NCI-H2196 treated with DMSO at 0.1 percent for 48 hours (cell line): ENCODE measurements at regions not wholly inside any gene's neighbourhood (a gene's known extent, or its start where the extent isn't known, plus 50 kb on each side); places are given as distances from the start of the nearest gene placed in this dataset.
"Not testable (repeated sequence)": the region's sequence is repeated elsewhere in the genome, so short reads cannot be mapped to it uniquely, and the experiment has no call there.

Experiments used
- DNase-seq: peaks from one replicate; lab custom pipeline; 2025; ENCODE audit not compliant: unreplicated experiment; lab: John Stamatoyannopoulos, UW

DNA sequence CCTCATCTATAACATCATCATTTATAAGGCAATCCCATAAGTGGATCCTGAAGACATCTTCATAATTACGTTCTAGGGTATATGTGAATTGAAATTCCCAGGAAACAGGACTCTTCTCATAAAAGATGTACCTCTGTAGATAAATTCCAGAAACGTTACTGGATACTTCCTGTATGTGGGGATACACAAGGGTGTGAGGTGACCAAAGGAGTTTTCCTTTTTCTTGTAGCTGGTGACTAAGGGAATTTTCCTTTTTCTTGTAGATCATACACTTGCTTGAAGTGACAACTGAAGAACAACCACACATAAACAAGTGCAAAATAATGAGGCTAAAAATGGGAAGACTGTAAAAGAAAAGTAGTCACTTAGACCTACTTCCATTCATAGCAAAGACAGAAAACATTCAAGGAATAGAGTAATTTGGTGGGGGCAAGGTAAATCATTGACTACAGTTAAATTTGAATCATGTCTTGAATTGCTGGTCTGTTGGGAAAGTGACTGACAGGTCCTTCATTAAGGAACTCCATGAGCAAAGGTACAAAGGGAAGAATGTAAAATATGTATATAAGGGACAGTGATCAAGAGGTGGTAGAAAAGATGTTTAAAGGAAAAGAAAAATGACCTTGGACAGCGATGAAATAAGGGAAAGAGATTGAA is 53.2 kb upstream of the UBE2E3 start:
- no peak for DNase-seq

- no peak for DNase-seq
Observed at GRCh38 chr2:180925700-180926099, 54.7 kb upstream of the UBE2E3 start.

- DNase-seq = no peak
Observed at GRCh38 chr2:180924063-180924462, 56.3 kb upstream of the UBE2E3 start.

- DNase-seq = no peak
Observed at GRCh38 chr2:180910831-180911665, 69.4 kb upstream of the UBE2E3 start.

GRCh38 chr2:180907731-180908130 is 72.7 kb upstream of the UBE2E3 start:
- no peak for DNase-seq

- no peak for DNase-seq
Observed at GRCh38 chr2:180905461-180905860, 74.9 kb upstream of the UBE2E3 start.

- no peak for DNase-seq
Observed at GRCh38 chr2:180905002-180905401, 75.4 kb upstream of the UBE2E3 start.

DNA sequence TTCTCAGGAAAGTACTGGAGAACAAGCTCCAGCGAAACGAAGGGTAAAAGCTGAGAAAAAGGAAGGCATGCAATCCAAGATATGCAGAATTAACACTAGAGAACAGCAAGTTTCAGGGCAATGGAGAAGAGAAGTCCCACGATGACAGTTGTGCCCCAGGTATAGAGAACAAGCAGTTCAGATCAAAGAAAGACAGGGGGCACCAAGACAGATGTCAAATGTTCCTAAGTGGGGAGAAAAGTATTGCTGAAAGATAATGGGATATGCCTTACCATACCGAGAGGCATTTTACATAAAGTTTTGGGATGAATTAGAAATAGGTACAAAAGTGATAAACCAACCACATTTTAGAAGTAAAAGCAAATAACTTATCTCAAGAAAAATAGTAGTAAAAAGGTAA is 79.1 kb upstream of the UBE2E3 start:
- no peak for DNase-seq

DNA sequence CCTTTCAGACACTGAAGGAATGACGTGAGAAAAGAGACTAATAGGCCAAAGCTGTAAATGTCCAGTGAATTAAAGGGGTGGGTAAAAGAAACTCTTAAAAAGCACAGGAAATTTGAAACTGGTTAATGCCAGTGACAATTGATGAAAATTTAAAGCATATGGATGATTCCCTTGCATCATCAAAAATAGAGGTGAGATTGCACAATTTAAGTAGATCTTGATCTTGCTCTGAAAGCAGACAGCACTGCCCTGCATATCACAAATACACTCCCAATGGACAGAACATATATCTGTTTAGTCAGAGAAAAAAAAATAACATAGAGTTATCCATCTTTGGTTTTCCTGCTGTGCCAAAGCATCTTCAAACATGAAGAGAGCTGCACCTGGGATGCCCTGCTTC is 86.7 kb upstream of the UBE2E3 start:
- DNase-seq = no peak

DNA sequence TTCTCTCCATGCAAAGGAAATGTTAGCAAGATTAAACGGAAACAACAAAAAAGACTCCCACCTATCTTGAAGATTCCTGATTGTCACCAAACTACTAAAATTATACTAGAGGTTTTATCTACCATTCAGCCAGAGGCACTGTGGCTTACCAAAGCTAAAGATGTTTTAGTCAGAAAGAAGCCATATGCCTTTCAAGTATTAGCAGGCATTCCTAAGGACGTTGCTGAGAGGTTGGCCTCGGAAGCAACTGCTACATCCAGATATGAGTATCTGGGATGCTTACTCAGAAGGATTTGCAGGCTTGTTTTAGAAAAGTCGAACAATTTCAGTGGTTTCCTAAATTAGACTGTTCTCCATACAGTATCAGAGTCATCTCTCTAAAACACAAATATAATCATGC is 88.3 kb upstream of the UBE2E3 start:
- DNase-seq = no peak

GRCh38 chr2:180891360-180891759 is 89.0 kb upstream of the UBE2E3 start:
- no peak for DNase-seq

- DNase-seq = no peak
Observed at GRCh38 chr2:180890781-180891180, 89.6 kb upstream of the UBE2E3 start.

- DNase-seq = no peak
Observed at GRCh38 chr2:180882959-180883358, 97.4 kb upstream of the UBE2E3 start.

DNA sequence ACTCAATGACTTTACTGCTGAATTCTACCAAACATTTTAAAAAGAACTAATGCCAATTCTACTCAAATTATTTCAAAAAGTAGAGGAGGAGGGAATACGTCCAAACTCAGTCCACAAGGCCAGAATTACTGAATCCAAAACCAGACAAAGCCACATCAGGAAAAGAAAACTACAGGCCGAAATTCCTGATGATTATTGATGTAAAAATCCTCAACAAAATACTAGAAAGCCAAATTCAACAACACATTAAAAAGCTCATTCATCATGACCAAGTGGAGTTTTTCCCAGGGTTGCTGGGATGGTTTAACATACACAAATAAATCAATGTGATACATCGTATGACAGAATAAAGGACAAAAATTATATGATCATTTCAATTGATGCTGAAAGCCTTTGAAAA is 103.9 kb upstream of the UBE2E3 start:
- DNase-seq = no peak

GRCh38 chr2:180873219-180873618 is 107.2 kb upstream of the UBE2E3 start:
- DNase-seq = no peak

DNA sequence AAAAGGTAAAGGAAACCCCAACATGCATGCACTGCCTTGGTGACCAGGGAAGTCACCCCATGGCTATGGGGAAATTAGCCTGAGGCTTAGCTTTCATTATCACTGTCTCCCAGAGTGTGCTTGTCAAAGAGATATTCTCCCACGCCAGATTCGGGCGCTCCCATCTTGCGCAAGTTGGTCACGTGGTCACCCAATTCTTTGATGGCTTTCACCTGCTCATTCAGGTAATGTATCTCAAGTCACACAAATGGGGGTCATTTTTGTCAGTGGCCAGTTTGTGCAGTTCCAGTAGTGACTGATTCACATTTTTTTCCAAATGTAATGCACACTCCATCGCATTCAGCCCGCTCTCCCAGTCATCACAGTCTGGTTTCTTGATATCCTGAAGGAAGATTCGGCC is 107.6 kb upstream of the UBE2E3 start:
- DNase-seq = not testable (repeated sequence)

- no peak for DNase-seq
Observed at GRCh38 chr2:180872255-180872654, 108.2 kb upstream of the UBE2E3 start.

GRCh38 chr2:180871649-180872048 is 108.8 kb upstream of the UBE2E3 start:
- no peak for DNase-seq

DNA sequence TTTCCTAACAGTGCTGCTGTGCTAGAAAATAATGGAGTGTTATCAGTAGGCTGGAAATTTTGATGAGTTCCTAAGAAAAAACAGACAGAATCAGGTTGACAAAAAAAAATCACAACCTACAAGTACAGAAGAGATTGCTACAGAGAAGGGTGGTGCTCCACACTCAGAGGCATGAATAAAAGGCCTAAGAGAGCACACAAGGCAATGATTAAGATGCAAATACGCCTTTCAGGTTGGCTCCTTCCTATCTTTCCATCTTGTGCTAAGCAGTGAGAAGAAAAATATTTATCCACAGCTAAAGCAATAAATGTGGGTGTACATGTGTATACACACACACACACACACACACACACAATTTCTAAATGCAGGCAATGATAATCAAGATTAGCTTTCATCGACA is 130.6 kb upstream of the UBE2E3 start:
- DNase-seq = no peak

DNA sequence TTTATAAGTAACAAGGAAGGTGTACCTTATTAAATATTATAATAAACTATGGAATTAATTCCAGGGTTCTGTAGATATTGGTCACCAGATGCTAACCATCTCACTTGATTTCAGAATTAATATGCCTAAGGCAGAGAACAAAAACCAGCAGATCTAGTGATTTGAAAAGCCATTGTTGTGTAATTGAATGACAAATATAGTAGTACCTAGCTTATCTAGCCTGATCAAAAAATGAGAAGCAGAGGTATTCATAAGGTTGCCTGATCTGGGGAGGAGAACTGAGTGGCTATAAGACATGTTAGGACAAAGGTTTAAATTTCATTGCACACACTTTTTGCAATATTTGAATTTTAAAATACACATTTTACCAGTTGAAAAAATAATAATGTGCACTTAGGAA is 132.0 kb upstream of the UBE2E3 start:
- no peak for DNase-seq

GRCh38 chr2:180846756-180847472 is 133.5 kb upstream of the UBE2E3 start:
- no peak for DNase-seq

- DNase-seq = no peak
Observed at GRCh38 chr2:180842461-180842860, 137.9 kb upstream of the UBE2E3 start.
